Cardiac fibroblast (primary cell): ENCODE measurements at regions not wholly inside any gene's neighbourhood (a gene's known extent, or its start where the extent isn't known, plus 50 kb on each side); places are given as distances from the start of the nearest gene placed in this dataset.

Source experiments
- DNase-seq, 2 donors: peaks; one replicate each; pipeline versions ENCODE4 v3.0.0 to v3.0.0-alpha.2; 2010; ENCODE audit warnings: low read depth in 2 of 2
- H3K4me3 ChIP-seq, 2 donors: replicated peaks in 1 of 2; 1 replicate in 1 of 2; 2 replicates in 1 of 2; pipeline ENCODE4 v1.5.1; 2011; ENCODE audit warnings: low read depth in 2 of 2, low read length in 2 of 2, mild to moderate bottlenecking in 2 of 2, moderate library complexity in 1 of 2
- TF ChIP-seq, protein P1 (sequence below): IDR thresholded peaks from one replicate; pipeline ENCODE4 v1.5.1; 2011; ENCODE audit warnings: low read depth, mild to moderate bottlenecking, low read length, inconsistent platforms

DNA sequence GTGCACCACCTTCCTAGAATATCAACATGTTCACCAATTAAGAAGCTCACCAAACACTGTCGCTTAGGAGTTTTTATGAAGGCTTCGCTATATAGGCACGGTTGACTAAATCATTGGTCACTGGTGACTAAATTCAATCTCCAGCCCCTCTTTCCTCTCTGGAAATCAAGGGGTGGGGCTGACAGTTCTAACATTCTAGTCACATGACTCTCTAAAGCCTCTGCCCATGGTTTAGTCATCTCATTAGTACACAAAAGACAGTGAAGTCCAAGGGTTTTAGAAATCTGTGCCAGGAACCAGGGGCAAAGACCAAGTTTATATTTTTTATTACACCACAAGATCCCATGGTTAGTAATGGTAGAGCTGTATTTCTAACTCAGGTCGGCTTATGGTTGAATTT lies 243.2 kb downstream of the ELAVL2 start:
- no peak for DNase-seq
- no peak overlapping the region for H3K4me3 ChIP-seq

DNA sequence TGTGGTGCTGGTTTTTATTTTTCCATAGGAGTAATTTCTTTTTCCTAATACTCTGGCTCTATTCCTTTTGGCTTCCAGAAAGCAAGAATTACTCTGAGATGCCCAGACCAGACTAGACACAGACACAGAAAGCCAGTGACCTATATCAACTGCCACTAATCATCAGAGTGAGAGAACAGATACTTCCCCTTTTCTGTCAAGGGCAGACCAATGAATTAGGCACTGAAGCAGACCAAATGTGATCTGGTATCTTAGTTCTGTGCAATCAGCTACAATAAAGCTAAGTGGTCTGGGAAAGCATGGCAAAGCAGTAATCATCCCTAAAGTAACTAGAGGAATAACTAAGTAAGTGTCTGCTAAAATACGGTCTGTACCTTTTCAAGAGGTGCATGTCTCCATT lies 239.1 kb downstream of the ELAVL2 start:
- no peak for DNase-seq
- TF ChIP-seq, protein P1, sequence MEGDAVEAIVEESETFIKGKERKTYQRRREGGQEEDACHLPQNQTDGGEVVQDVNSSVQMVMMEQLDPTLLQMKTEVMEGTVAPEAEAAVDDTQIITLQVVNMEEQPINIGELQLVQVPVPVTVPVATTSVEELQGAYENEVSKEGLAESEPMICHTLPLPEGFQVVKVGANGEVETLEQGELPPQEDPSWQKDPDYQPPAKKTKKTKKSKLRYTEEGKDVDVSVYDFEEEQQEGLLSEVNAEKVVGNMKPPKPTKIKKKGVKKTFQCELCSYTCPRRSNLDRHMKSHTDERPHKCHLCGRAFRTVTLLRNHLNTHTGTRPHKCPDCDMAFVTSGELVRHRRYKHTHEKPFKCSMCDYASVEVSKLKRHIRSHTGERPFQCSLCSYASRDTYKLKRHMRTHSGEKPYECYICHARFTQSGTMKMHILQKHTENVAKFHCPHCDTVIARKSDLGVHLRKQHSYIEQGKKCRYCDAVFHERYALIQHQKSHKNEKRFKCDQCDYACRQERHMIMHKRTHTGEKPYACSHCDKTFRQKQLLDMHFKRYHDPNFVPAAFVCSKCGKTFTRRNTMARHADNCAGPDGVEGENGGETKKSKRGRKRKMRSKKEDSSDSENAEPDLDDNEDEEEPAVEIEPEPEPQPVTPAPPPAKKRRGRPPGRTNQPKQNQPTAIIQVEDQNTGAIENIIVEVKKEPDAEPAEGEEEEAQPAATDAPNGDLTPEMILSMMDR, result no peak
- no peak overlapping the region for H3K4me3 ChIP-seq

More for the DNA sequence above, 243.2 kb downstream of the ELAVL2 start:
- TF ChIP-seq, protein P1, result no peak

DNA sequence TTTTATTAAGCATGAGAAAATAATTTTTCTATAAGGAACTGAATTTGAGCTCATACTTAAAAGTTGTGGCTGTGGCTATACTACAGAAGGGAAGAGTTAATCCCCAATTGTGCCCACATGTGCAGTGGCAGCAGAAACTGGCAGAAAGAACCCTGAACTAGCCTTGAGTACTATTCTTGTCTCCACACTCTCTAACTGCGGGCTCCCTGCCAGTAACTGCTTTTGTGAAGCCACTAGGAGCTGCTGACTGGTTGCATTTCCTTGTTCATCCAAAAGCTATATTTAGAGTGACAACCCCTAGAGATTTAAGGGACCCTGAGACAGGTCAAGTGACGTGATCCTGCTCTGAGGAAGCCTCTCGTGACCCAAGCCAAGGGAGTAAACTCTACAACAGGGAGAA lies 238.6 kb downstream of the ELAVL2 start:
- TF ChIP-seq, protein P1, result no peak
- H3K4me3 ChIP-seq, result no peak overlapping the region
- no peak for DNase-seq

DNA sequence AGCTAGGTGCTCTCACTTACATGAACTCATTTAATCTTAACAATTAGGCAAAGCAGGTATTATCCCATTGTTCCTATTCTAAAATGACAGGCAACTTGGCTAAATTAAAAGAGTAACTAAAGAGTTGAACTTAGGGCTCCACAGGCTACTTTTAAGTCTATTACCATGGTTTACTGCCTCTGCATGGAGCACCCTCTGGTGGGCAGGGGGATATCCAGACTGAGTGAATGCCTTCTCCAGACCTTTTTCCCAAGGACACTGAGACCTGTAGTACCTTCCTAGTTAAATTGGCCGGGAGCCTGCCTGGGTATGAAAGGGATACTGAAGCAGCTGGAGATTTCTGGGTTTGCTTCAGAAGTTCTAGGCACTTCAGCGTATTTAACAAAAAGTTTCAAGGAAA lies 238.1 kb downstream of the ELAVL2 start:
- TF ChIP-seq, protein P1, result no peak
- no peak for DNase-seq
- no peak overlapping the region for H3K4me3 ChIP-seq

DNA sequence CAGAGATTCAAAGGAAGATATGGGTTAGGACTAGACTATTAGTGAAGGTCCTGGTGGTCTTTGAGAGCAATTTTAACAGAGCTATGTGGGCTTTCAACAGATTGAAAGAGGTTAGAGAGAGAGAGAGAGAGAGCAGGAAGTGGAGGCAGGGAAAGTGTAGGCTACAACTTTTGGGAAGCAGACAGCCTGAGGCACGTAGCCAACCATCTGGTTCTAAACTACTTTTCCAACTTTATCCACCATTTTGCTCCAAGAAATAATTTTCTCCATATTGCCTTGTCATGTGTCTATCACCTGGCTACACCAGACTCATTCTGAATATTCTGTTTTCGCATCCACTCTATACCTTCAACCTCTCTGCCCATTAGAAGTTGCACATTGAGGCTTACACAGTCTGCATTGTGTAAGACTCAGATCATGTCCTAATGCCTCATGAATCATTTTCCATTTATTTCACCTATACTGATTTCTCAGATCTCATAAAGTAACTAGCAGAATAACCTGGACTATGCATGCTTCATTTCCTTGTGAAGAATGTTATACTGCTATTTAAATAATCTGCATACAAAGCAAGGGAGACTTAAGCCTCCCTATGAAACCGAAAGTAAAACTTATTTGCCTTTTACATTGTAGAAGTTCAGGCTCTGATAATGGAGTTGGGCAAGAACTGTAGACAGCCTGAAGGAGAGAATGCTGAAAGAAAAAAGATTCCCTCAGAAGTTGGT lies 235.6 kb downstream of the ELAVL2 start:
- no peak for DNase-seq
- H3K4me3 ChIP-seq, result no peak overlapping the region
- TF ChIP-seq, protein P1, result no peak

DNA sequence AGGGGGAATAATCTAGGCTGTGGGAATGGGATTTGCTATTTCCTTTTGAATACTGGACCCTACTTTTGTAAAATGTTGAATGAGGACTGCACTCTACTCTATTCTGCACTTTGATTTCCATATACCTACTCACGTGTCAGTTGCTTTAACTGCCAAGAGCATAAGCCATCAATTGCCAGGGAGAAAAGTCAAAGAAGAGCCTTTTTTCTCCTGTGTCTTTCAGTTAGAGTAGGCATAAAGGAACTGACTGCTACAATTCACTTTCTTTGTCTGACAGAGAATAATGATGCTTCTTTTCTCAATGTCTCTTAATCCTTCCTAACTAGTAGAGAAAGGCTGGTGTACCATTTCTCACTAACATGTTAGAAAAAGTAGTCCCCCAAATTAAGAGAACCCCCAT lies 231.6 kb downstream of the ELAVL2 start:
- H3K4me3 ChIP-seq, result no peak overlapping the region
- no peak for DNase-seq
- TF ChIP-seq, protein P1, result no peak
